Fibroblast of the aortic adventitia (primary cell): ENCODE measurements at regions not wholly inside any gene's neighbourhood (a gene's known extent, or its start where the extent isn't known, plus 50 kb on each side); places are given as distances from the start of the nearest gene placed in this dataset.
A peak's percentile ranks its signal among the peaks of the same experiment; 100 is the strongest.

Experiments used
- DNase-seq: peaks from one replicate; pipeline ENCODE4 v3.0.0-alpha.2; 2010; ENCODE audit warnings: low read depth
- H3K4me3 ChIP-seq: 2 replicates; pipeline ENCODE4 v1.5.1; 2011; ENCODE audit warnings: low read depth, mild to moderate bottlenecking, control low read depth, low read length, moderate library complexity
- CTCF ChIP-seq: IDR thresholded peaks from 2 replicates; pipeline ENCODE4 v1.5.1; 2011; ENCODE audit warnings: mild to moderate bottlenecking, low read length, control low read depth, inconsistent platforms; ENCODE audit not compliant: insufficient read depth

GRCh38 chr13:104321756-104322155 lies 1255.5 kb upstream of the SLC10A2 start:
- no peak for DNase-seq
- no peak overlapping the region for H3K4me3 ChIP-seq
- TF ChIP-seq CTCF = no peak

GRCh38 chr13:104320446-104320845 lies 1254.2 kb upstream of the SLC10A2 start:
- no peak overlapping the region for H3K4me3 ChIP-seq
- no peak for TF ChIP-seq CTCF
- no peak for DNase-seq

- no peak overlapping the region for H3K4me3 ChIP-seq
- peak; percentile 11 for TF ChIP-seq CTCF
- DNase-seq = peak; percentile 15
These were observed 1251.9 kb upstream of the SLC10A2 start for GRCh38 chr13:104318121-104318520.

GRCh38 chr13:104315606-104316005 lies 1249.4 kb upstream of the SLC10A2 start:
- peak; percentile 73 for DNase-seq
- H3K4me3 ChIP-seq = no peak overlapping the region
- TF ChIP-seq CTCF = no peak

GRCh38 chr13:104314926-104315535 lies 1248.8 kb upstream of the SLC10A2 start:
- H3K4me3 ChIP-seq = no peak overlapping the region
- peak; percentile 0 for DNase-seq
- TF ChIP-seq CTCF = no peak

- H3K4me3 ChIP-seq = no peak overlapping the region
- no peak for DNase-seq
- no peak for TF ChIP-seq CTCF
These were observed 1248.1 kb upstream of the SLC10A2 start for GRCh38 chr13:104314321-104314720.

GRCh38 chr13:104310861-104311260 lies 1244.6 kb upstream of the SLC10A2 start:
- H3K4me3 ChIP-seq = no peak overlapping the region
- no peak for TF ChIP-seq CTCF
- DNase-seq = no peak
